Gastrocnemius medialis (tissue), 4 donors: ENCODE measurements at regions not wholly inside any gene's neighbourhood (a gene's known extent, or its start where the extent isn't known, plus 50 kb on each side); places are given as distances from the start of the nearest gene placed in this dataset.

Experiments
- ATAC-seq, 2 donors: fragments of 150-250 bp; one replicate each; pipeline ENCODE4 v1.9.1; 2016
- DNase-seq, 2 donors: peaks; one replicate each; pipeline ENCODE4 v3.0.0-alpha.2; 2019
- H3K27ac ChIP-seq, 4 donors: fragments of 200-600 bp; sonication (generic); 1 replicate in 1 of 4; 2 replicates in 3 of 4; pipeline ENCODE4 v1.5.1; 2016 to 2018; ENCODE audit warnings: mild to moderate bottlenecking in 2 of 4, moderate library complexity in 1 of 4
- H3K27me3 ChIP-seq, 3 donors: fragments of 200-600 bp; sonication (generic) in 2 of 3; 1 replicate in 1 of 3; 2 replicates in 2 of 3; pipeline versions ENCODE4 v1.5.1 to v1.6.0; 2016 to 2019; ENCODE audit warnings: mild to moderate bottlenecking in 1 of 3, moderate library complexity in 1 of 3
- H3K36me3 ChIP-seq, 2 donors: fragments of 200-600 bp; sonication (generic) in 1 of 2; one replicate each; pipeline ENCODE4 v1.5.1; 2017 to 2018
- H3K4me1 ChIP-seq, 2 donors: fragments of 200-600 bp; sonication (generic) in 1 of 2; one replicate each; pipeline ENCODE4 v1.5.1; 2016 to 2017; ENCODE audit warnings: mild to moderate bottlenecking in 2 of 2
- H3K4me3 ChIP-seq, 4 donors: fragments of 200-600 bp; sonication (generic) in 3 of 4; 1 replicate in 1 of 4; 2 replicates in 3 of 4; pipeline ENCODE4 v1.5.1; 2016 to 2019; ENCODE audit warnings: mild to moderate bottlenecking in 2 of 4
- H3K9me3 ChIP-seq, 3 donors: fragments of 200-600 bp; sonication (generic) in 2 of 3; 1 replicate in 1 of 3; 2 replicates in 2 of 3; pipeline ENCODE4 v1.5.1; 2016 to 2019
- POLR2A ChIP-seq, 2 donors: fragments of 450-650 bp; IDR thresholded peaks; one replicate each; pipeline ENCODE4 v1.6.1; 2017; ENCODE audit warnings: antibody characterized with exemption in 2 of 2, mild to moderate bottlenecking in 2 of 2, moderate library complexity in 2 of 2
- in situ Hi-C, 4 donors: fragments of 200-750 bp; cut with MboI; loops; one replicate each; pipeline versions ENCODE4 v1.15.0 to v1.8.0; 2017; ENCODE audit warnings: low sequenced_read_pairs in 4 of 4
- intact Hi-C: fragments of 100-400 bp; cut with DNase I; formaldehyde crosslinking; loops from one replicate; pipeline ENCODE4 v1.15.1; 2023; ENCODE audit warnings: low total_unique reads
- TF ChIP-seq, protein P1 (sequence below), 5 experiments: fragments of 450-650 bp in 3 of 5; fragments of 200-600 bp in 2 of 5; sonication (generic) in 2 of 5; IDR thresholded peaks in 4 of 5; conservative IDR thresholded peaks in 1 of 5; 1 replicate in 4 of 5; 2 replicates in 1 of 5; pipeline ENCODE4 v1.5.1; 2016 to 2019; ENCODE audit warnings: antibody characterized with exemption in 5 of 5, mild to moderate bottlenecking in 3 of 5, moderate library complexity in 3 of 5

DNA sequence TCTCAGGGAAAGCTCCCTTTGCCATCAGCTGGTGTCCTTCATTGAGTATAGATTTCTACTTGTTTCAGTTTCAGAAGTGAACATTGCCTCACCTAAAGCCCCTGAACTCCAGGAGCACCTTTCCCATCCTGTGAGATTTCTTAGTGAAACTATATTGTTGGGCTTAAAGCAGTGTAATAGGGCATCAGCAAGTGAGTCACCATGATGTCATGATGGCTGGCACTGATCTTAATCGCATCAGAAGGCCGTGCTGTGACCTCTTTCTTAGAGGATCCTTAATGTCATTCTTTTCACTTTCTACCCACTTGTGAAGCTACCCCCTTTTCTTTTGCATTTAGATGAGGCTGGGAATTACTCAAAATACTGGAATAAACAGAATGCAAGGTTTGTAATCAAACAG lies 401.3 kb downstream of the MTRR start:
- TF ChIP-seq, protein P1, sequence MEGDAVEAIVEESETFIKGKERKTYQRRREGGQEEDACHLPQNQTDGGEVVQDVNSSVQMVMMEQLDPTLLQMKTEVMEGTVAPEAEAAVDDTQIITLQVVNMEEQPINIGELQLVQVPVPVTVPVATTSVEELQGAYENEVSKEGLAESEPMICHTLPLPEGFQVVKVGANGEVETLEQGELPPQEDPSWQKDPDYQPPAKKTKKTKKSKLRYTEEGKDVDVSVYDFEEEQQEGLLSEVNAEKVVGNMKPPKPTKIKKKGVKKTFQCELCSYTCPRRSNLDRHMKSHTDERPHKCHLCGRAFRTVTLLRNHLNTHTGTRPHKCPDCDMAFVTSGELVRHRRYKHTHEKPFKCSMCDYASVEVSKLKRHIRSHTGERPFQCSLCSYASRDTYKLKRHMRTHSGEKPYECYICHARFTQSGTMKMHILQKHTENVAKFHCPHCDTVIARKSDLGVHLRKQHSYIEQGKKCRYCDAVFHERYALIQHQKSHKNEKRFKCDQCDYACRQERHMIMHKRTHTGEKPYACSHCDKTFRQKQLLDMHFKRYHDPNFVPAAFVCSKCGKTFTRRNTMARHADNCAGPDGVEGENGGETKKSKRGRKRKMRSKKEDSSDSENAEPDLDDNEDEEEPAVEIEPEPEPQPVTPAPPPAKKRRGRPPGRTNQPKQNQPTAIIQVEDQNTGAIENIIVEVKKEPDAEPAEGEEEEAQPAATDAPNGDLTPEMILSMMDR (IDR thresholded peaks at IDR 0.05 in 4 of 5, conservative IDR thresholded peaks at IDR 0.05 in 1 of 5): no peak
- no peak for TF ChIP-seq POLR2A (IDR thresholded peaks at IDR 0.05)
- intact Hi-C loops (no loop called here), in situ Hi-C loops (no loop called here)
- ATAC-seq: no peak
- Histone ChIP-seq H3K36me3 (no peaks in the 10 kb centered on the region), H3K27me3 (no peaks in the 10 kb centered on the region), H3K27ac (no peak overlapping the region), H3K9me3 (no peaks in the 10 kb centered on the region), H3K4me3 (no peak overlapping the region), H3K4me1 (no peaks in the 10 kb centered on the region)
- DNase-seq: no peak

DNA sequence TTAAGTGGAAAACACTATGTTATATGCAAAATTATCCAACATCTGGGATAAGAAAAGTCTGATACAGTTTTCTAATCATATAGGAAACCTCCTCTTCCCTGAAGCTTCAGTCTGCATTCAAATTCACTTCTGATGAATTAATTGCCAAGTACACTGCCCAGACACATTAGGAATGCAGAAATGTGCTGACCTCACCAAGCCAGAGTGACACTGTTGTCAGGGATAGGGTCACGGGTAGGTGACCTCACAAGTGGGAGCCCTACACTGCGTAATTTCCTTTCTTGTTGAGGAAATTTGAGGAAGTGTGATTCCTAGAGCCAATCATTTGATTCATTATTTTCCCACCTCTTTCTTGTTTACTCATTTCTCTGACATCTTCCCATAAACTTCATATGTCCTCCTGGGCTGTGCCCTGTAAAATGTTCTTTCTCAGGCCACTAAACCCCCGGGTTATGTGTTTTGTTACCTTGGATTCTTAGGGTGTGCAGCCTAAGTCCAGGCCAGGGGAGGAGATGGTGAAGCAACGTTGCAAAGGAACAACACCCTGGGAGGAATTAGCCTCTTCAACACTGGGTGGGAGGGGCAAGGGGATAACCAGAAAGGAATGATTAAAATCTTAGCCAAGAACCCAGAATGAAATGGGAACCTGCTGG lies 411.9 kb downstream of the MTRR start:
- TF ChIP-seq POLR2A (IDR thresholded peaks at IDR 0.05): no peak
- TF ChIP-seq, protein P1 (IDR thresholded peaks at IDR 0.05 in 4 of 5, conservative IDR thresholded peaks at IDR 0.05 in 1 of 5): no peak
- no peaks in the 10 kb centered on the region for H3K4me1 ChIP-seq
- DNase-seq (no peak), ATAC-seq (no peak)
- in situ Hi-C loops: no loop called here
- no peaks in the 10 kb centered on the region for H3K27me3 ChIP-seq
- intact Hi-C loops: no loop called here
- no peaks in the 10 kb centered on the region for H3K9me3 ChIP-seq
- no peak overlapping the region for H3K4me3 ChIP-seq
- no peak overlapping the region for H3K27ac ChIP-seq
- H3K36me3 ChIP-seq: no peaks in the 10 kb centered on the region

DNA sequence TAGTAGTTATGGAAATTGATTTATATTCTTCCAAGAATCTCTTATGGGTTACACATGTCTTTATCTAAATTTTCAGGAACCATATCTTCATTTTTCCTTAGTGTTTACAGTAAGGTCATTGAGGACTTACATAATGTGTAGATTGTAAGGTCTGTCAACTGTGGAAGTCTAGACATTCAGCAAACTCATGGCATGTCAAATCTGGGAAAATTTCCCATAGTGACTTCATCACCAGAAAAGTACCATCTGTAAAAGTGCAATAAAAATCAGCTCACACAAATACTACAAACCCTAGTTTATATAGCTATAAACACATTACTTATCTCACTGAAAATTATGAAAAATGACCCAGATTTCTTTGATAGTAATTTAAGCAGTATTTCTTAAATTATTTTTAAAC lies 419.4 kb downstream of the MTRR start:
- DNase-seq: no peak
- Histone ChIP-seq H3K36me3 (no peaks in the 10 kb centered on the region), H3K4me1 (no peaks in the 10 kb centered on the region), H3K9me3 (no peaks in the 10 kb centered on the region), H3K27ac (no peak overlapping the region), H3K4me3 (no peak overlapping the region), H3K27me3 (no peaks in the 10 kb centered on the region)
- TF ChIP-seq, protein P1 (IDR thresholded peaks at IDR 0.05 in 4 of 5, conservative IDR thresholded peaks at IDR 0.05 in 1 of 5): no peak
- TF ChIP-seq POLR2A (IDR thresholded peaks at IDR 0.05): no peak
- intact Hi-C loops: no loop called here
- in situ Hi-C loops: no loop called here
- ATAC-seq: no peak

DNA sequence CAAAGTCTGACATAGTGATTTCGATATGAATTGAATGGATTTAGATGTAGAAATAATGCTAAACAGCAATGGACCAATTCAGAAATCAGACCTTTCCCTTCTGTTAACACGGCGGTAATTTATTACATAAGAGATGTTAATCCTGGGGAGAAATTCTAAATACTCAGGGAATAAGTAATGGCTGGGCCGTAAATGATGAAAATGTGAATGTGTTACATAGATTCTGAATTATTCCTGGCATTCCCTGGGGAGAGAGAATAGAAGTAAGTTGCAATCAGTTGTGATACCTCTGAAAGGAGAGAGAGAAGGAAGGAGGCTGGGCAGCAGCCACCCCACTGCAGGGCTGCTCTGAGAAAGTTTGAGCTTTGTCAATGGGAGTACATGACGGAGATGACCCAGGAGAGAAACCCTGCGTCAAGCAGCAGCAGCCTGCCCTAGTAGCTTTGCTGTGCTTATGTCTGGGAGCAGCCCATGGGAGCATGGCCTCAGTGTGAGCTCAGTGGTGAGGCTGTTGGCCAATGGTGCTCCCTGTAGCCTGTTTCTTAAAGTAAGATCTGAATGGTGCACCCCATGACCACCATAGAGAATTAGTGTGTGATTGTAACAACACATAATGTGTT lies 420.1 kb downstream of the MTRR start:
- no peak overlapping the region for H3K27ac ChIP-seq
- no peaks in the 10 kb centered on the region for H3K36me3 ChIP-seq
- no peak for TF ChIP-seq POLR2A (IDR thresholded peaks at IDR 0.05)
- TF ChIP-seq, protein P1 (IDR thresholded peaks at IDR 0.05 in 4 of 5, conservative IDR thresholded peaks at IDR 0.05 in 1 of 5): no peak
- in situ Hi-C loops (no loop called here), intact Hi-C loops (no loop called here)
- DNase-seq: no peak
- no peaks in the 10 kb centered on the region for H3K9me3 ChIP-seq
- no peaks in the 10 kb centered on the region for H3K4me1 ChIP-seq
- H3K27me3 ChIP-seq: no peaks in the 10 kb centered on the region
- ATAC-seq: no peak
- no peak overlapping the region for H3K4me3 ChIP-seq
